ENCODE measurements at regions not wholly inside any gene's neighbourhood (a gene's known extent, or its start where the extent isn't known, plus 50 kb on each side); places are given as distances from the start of the nearest gene placed in this dataset.

GRCh38 chr6:14567842-14568241 lies 450.3 kb downstream of the CD83 start:
- TF ChIP-seq POLR2AphosphoS5 (IDR thresholded peaks at IDR 0.05; ENCODE audit: low read depth, low read length) (no peak), FOXP2 (optimal IDR thresholded peaks at IDR 0.05; ENCODE audit: borderline replicate concordance, extremely low read depth, extremely low read length, insufficient read depth) (no peak), SIN3A (IDR thresholded peaks at IDR 0.05; ENCODE audit: borderline replicate concordance, insufficient read depth, low read length) (no peak), REST (IDR thresholded peaks at IDR 0.05; ENCODE audit: insufficient read depth in 1 of 2, low read depth in 2 of 2, low read length in 2 of 2) (no peak), TAF1 (IDR thresholded peaks at IDR 0.05; ENCODE audit: borderline replicate concordance, insufficient read depth, low read length) (no peak)

- TF ChIP-seq FOXP2 (optimal IDR thresholded peaks at IDR 0.05; ENCODE audit: borderline replicate concordance, extremely low read depth, extremely low read length, insufficient read depth) (no peak), REST (IDR thresholded peaks at IDR 0.05; ENCODE audit: insufficient read depth in 1 of 2, low read depth in 2 of 2, low read length in 2 of 2) (no peak), TAF1 (IDR thresholded peaks at IDR 0.05; ENCODE audit: borderline replicate concordance, insufficient read depth, low read length) (no peak), POLR2AphosphoS5 (IDR thresholded peaks at IDR 0.05; ENCODE audit: low read depth, low read length) (no peak), SIN3A (IDR thresholded peaks at IDR 0.05; ENCODE audit: borderline replicate concordance, insufficient read depth, low read length) (no peak)
These were observed 451.8 kb downstream of the CD83 start for GRCh38 chr6:14569394-14569793.

DNA sequence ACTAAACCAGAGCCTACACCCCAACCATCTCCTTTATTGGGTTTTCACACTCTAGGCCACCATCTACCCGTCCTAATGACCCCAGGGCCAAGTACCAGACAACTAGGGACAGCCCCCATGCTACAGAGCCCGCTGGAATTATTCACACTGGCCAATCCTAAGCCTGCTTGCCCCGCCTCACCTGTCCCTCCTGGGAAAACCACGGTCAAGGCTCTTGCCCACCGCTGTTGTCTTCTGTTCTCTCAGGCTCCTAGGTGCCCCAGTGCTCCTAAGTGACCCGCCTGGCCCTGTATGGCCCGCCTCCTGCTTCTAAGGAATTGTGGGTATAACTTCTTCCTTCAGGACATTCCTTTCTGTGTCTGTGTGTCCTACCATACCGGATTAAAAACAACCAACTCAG lies 453.4 kb downstream of the CD83 start:
- TF ChIP-seq TAF1 (IDR thresholded peaks at IDR 0.05; ENCODE audit: borderline replicate concordance, insufficient read depth, low read length) (no peak), POLR2AphosphoS5 (IDR thresholded peaks at IDR 0.05; ENCODE audit: low read depth, low read length) (no peak), FOXP2 (optimal IDR thresholded peaks at IDR 0.05; ENCODE audit: borderline replicate concordance, extremely low read depth, extremely low read length, insufficient read depth) (no peak), SIN3A (IDR thresholded peaks at IDR 0.05; ENCODE audit: borderline replicate concordance, insufficient read depth, low read length) (no peak), REST (IDR thresholded peaks at IDR 0.05; ENCODE audit: insufficient read depth in 1 of 2, low read depth in 2 of 2, low read length in 2 of 2) (no peak)

- TF ChIP-seq REST (IDR thresholded peaks at IDR 0.05; ENCODE audit: insufficient read depth in 1 of 2, low read depth in 2 of 2, low read length in 2 of 2) (no peak), POLR2AphosphoS5 (IDR thresholded peaks at IDR 0.05; ENCODE audit: low read depth, low read length) (no peak), FOXP2 (optimal IDR thresholded peaks at IDR 0.05; ENCODE audit: borderline replicate concordance, extremely low read depth, extremely low read length, insufficient read depth) (no peak), SIN3A (IDR thresholded peaks at IDR 0.05; ENCODE audit: borderline replicate concordance, insufficient read depth, low read length) (no peak), TAF1 (IDR thresholded peaks at IDR 0.05; ENCODE audit: borderline replicate concordance, insufficient read depth, low read length) (no peak)
These were observed 454.2 kb downstream of the CD83 start for GRCh38 chr6:14571746-14572145.

- TF ChIP-seq POLR2AphosphoS5 (IDR thresholded peaks at IDR 0.05; ENCODE audit: low read depth, low read length) (no peak), REST (IDR thresholded peaks at IDR 0.05; ENCODE audit: insufficient read depth in 1 of 2, low read depth in 2 of 2, low read length in 2 of 2) (no peak), FOXP2 (optimal IDR thresholded peaks at IDR 0.05; ENCODE audit: borderline replicate concordance, extremely low read depth, extremely low read length, insufficient read depth) (no peak), SIN3A (IDR thresholded peaks at IDR 0.05; ENCODE audit: borderline replicate concordance, insufficient read depth, low read length) (no peak), TAF1 (IDR thresholded peaks at IDR 0.05; ENCODE audit: borderline replicate concordance, insufficient read depth, low read length) (no peak)
These were observed 455.7 kb downstream of the CD83 start for GRCh38 chr6:14573267-14573666.
